GM18519 (cell line): ENCODE measurements at regions not wholly inside any gene's neighbourhood (a gene's known extent, or its start where the extent isn't known, plus 50 kb on each side); places are given as distances from the start of the nearest gene placed in this dataset.
"Not testable (repeated sequence)": the region's sequence is repeated elsewhere in the genome, so short reads cannot be mapped to it uniquely, and the experiment has no call there.

Experiments used
- ATAC-seq: cut with Tn5 transposase; IDR thresholded peaks from one replicate; pipeline ENCODE4 v1.9.1; 2021; ENCODE audit warnings: mild to moderate bottlenecking, moderate library complexity; ENCODE audit not compliant: unreplicated experiment, low FRiP score

- ATAC-seq = no peak
These were observed 271.4 kb upstream of the DIO3 start for GRCh38 chr14:101289911-101290310.

GRCh38 chr14:101290611-101291010 is 270.7 kb upstream of the DIO3 start:
- ATAC-seq = no peak

- ATAC-seq = no peak
These were observed 269.9 kb upstream of the DIO3 start for GRCh38 chr14:101291390-101291789.

- ATAC-seq = no peak
These were observed 268.8 kb upstream of the DIO3 start for GRCh38 chr14:101292448-101292847.

- ATAC-seq = no peak
These were observed 267.7 kb upstream of the DIO3 start for GRCh38 chr14:101293605-101294004.

GRCh38 chr14:101294136-101294535 is 267.2 kb upstream of the DIO3 start:
- ATAC-seq = no peak

GRCh38 chr14:101299781-101300180 is 261.5 kb upstream of the DIO3 start:
- not testable (repeated sequence) for ATAC-seq

- no peak for ATAC-seq
These were observed 260.3 kb upstream of the DIO3 start for GRCh38 chr14:101301011-101301410.

- ATAC-seq = not testable (repeated sequence)
These were observed 254.1 kb upstream of the DIO3 start for GRCh38 chr14:101307162-101307561.

GRCh38 chr14:101311186-101311585 is 250.1 kb upstream of the DIO3 start:
- not testable (repeated sequence) for ATAC-seq

GRCh38 chr14:101313268-101313667 is 248.0 kb upstream of the DIO3 start:
- ATAC-seq = no peak

- no peak for ATAC-seq
These were observed 245.4 kb upstream of the DIO3 start for GRCh38 chr14:101315802-101316296.

GRCh38 chr14:101318271-101318670 is 243.0 kb upstream of the DIO3 start:
- no peak for ATAC-seq

GRCh38 chr14:101320396-101320795 is 240.9 kb upstream of the DIO3 start:
- no peak for ATAC-seq

GRCh38 chr14:101322223-101322622 is 239.1 kb upstream of the DIO3 start:
- no peak for ATAC-seq

- no peak for ATAC-seq
These were observed 238.2 kb upstream of the DIO3 start for GRCh38 chr14:101323111-101323510.

GRCh38 chr14:101323614-101324235 is 237.6 kb upstream of the DIO3 start:
- ATAC-seq = not testable (repeated sequence)

GRCh38 chr14:101325319-101325718 is 236.0 kb upstream of the DIO3 start:
- ATAC-seq = no peak

GRCh38 chr14:101328412-101329028 is 232.8 kb upstream of the DIO3 start:
- no peak for ATAC-seq

GRCh38 chr14:101330416-101331140 is 230.7 kb upstream of the DIO3 start:
- ATAC-seq = no peak

GRCh38 chr14:101331141-101331525 is 230.2 kb upstream of the DIO3 start:
- no peak for ATAC-seq
